ENCODE measurements at regions not wholly inside any gene's neighbourhood (a gene's known extent, or its start where the extent isn't known, plus 50 kb on each side); places are given as distances from the start of the nearest gene placed in this dataset.
"Not testable (repeated sequence)": the region's sequence is repeated elsewhere in the genome, so short reads cannot be mapped to it uniquely, and the experiment has no call there.

- no peak for DNase-seq
Measured at GRCh38 chr7:92913849-92914248, 77.5 kb upstream of the CDK6 start.

- DNase-seq, result no peak
Measured at GRCh38 chr7:92910976-92911375, 74.6 kb upstream of the CDK6 start.

GRCh38 chr7:92909686-92910475, 73.5 kb upstream of the CDK6 start:
- DNase-seq, result no peak

- DNase-seq, result peak; percentile 75
Measured at GRCh38 chr7:92904244-92905131, 68.1 kb upstream of the CDK6 start.

GRCh38 chr7:92898798-92899197, 62.4 kb upstream of the CDK6 start:
- DNase-seq, result no peak

- DNase-seq, result not testable (repeated sequence)
Measured at GRCh38 chr7:92894857-92895256, 58.5 kb upstream of the CDK6 start.

- no peak for DNase-seq
Measured at GRCh38 chr7:92889081-92889480, 52.7 kb upstream of the CDK6 start.
